Heart right ventricle (tissue), 16 donors: ENCODE measurements at regions not wholly inside any gene's neighbourhood (a gene's known extent, or its start where the extent isn't known, plus 50 kb on each side); places are given as distances from the start of the nearest gene placed in this dataset.

Experiments used
- ATAC-seq, 8 donors: fragments of 200-7000 bp; cut with Tn5 transposase; one replicate each; pipeline ENCODE4 v1.9.1; 2020; ENCODE audit warnings: mild to moderate bottlenecking in 8 of 8, moderate library complexity in 8 of 8, moderate number of reproducible peaks in 1 of 8
- DNase-seq, 2 donors: peaks; one replicate each; pipeline ENCODE4 v3.0.0-alpha.2; 2020
- H3K27ac ChIP-seq, 10 donors: fragments of 200-600 bp; sonication (generic) in 2 of 10; one replicate each; pipeline versions ENCODE4 v1.5.0 to v1.8.0; 2020 to 2022; ENCODE audit warnings: mild to moderate bottlenecking in 3 of 10
- H3K27me3 ChIP-seq, 7 donors: fragments of 200-600 bp; one replicate each; pipeline ENCODE4 v1.8.0; 2021 to 2022; ENCODE audit warnings: mild to moderate bottlenecking in 2 of 7
- H3K36me3 ChIP-seq, 9 donors: fragments of 200-600 bp; sonication (generic) in 1 of 9; one replicate each; pipeline versions ENCODE4 v1.5.0 to v1.8.0; 2020 to 2022; ENCODE audit warnings: mild to moderate bottlenecking in 2 of 9
- H3K4me1 ChIP-seq, 9 donors: fragments of 200-600 bp; sonication (generic) in 1 of 9; one replicate each; pipeline versions ENCODE4 v1.5.0 to v1.8.0; 2020 to 2022; ENCODE audit warnings: mild to moderate bottlenecking in 4 of 9
- H3K4me3 ChIP-seq, 10 donors: fragments of 200-600 bp; sonication (generic) in 2 of 10; one replicate each; pipeline versions ENCODE4 v1.5.0 to v1.8.0; 2020 to 2022; ENCODE audit warnings: mild to moderate bottlenecking in 7 of 10, moderate library complexity in 2 of 10
- H3K9me3 ChIP-seq, 11 donors: fragments of 200-600 bp in 10 of 11; sonication (generic) in 2 of 11; one replicate each; pipeline versions ENCODE4 v1.5.0 to v1.8.0; 2013 to 2022; ENCODE audit warnings: mild to moderate bottlenecking in 2 of 11, control low read depth in 1 of 11, moderate library complexity in 1 of 11
- WGBS, 2 donors: extraction: QIAGEN DNeasy Blood & Tissue Kit; methylation state at CpG; one replicate each; pipeline ENCODE4 v1.1.7; 2013; ENCODE audit warnings: inconsistent platforms in 1 of 2; 5-methylcytosine and 5-hydroxymethylcytosine counted together
- intact Hi-C, 10 donors: fragments of 100-400 bp; cut with DNase I; formaldehyde crosslinking; loops; one replicate each; pipeline versions ENCODE4 v1.11.1 to v1.14.2; 2022
- TF ChIP-seq, protein P1 (sequence below), 9 donors: fragments of 200-600 bp; sonication (generic) in 2 of 9; IDR thresholded peaks; one replicate each; pipeline versions ENCODE4 v1.5.0 to v1.8.0; 2021 to 2022; ENCODE audit warnings: antibody characterized with exemption in 9 of 9, mild to moderate bottlenecking in 5 of 9, moderate library complexity in 1 of 9
- donor health status: Arrhythmogenic right ventricular cardiomyopathy.
- donor health status: ischemic (EF 13 %, LVEDD 7.1; RV severe dilation, severe dysfunction).
- donor health status: healthy with polysubstance abuse.
- donor health status: DM: no; HTN: yes; CAD: no.
- donor health status: DM: no; HTN: no; CAD: no.
- donor health status: ischemic (EF 25% LVEDD 6.9; RV normal size, moderate dysfunction).
- donor health status: ischemic (EF 25% LVEDD 5.7; RV mildly dilated, moderate dysfunction).
- donor health status: healthy.
- donor health status: DM: yes; HTN: yes; CAD: no.
- donor health status: Ischemic cardiomyopathy.
- donor health status: ischemic (EF 35%, LVEDD 5.7; RV mildly dilated, moderate dysfunction).
- donor health status: nonischemic (EF 11% LVEDD 7.7; RV severe dilation, severe dysfunction).
- donor health status: DM: yes; HTN: yes; CAD: no.
- donor health status: PGD.
- donor health status: ischemic (EF 29% LVEDD 5.4; RV normal size, mild dysfunction).
- donor health status: nonischemic (EF 23%, LVEDD 6.1; RV moderate dilation, normal function).

GRCh38 chr15:70523616-70524015 is 239.7 kb downstream of the UACA start:
- no peak for ATAC-seq
- DNase-seq, result no peak
- 83 to 88% methylated on average over 7 of the region's 7 CpGs for WGBS, 2 donors
- Histone ChIP-seq H3K27ac (no peak overlapping the region), H3K27me3 (peaks cover 0 to 25% (median 0%) of the 10 kb centered on the region in 7 donors), H3K36me3 (no peaks in the 10 kb centered on the region), H3K4me3 (no peak overlapping the region), H3K9me3 (no peaks in the 10 kb centered on the region), H3K4me1 (peaks cover 0 to 26% (median 0%) of the 10 kb centered on the region in 9 donors)
- TF ChIP-seq, protein P1, sequence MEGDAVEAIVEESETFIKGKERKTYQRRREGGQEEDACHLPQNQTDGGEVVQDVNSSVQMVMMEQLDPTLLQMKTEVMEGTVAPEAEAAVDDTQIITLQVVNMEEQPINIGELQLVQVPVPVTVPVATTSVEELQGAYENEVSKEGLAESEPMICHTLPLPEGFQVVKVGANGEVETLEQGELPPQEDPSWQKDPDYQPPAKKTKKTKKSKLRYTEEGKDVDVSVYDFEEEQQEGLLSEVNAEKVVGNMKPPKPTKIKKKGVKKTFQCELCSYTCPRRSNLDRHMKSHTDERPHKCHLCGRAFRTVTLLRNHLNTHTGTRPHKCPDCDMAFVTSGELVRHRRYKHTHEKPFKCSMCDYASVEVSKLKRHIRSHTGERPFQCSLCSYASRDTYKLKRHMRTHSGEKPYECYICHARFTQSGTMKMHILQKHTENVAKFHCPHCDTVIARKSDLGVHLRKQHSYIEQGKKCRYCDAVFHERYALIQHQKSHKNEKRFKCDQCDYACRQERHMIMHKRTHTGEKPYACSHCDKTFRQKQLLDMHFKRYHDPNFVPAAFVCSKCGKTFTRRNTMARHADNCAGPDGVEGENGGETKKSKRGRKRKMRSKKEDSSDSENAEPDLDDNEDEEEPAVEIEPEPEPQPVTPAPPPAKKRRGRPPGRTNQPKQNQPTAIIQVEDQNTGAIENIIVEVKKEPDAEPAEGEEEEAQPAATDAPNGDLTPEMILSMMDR (IDR thresholded peaks at IDR 0.05), result no peak
- intact Hi-C loops, result no loop called here

GRCh38 chr15:70523192-70523591 is 240.2 kb downstream of the UACA start:
- intact Hi-C loops, result no loop called here
- Histone ChIP-seq H3K27me3 (peaks cover 0 to 29% (median 0%) of the 10 kb centered on the region in 7 donors), H3K4me3 (no peak overlapping the region), H3K27ac (no peak overlapping the region), H3K4me1 (peaks cover 0 to 22% (median 0%) of the 10 kb centered on the region in 9 donors), H3K9me3 (no peaks in the 10 kb centered on the region), H3K36me3 (no peaks in the 10 kb centered on the region)
- TF ChIP-seq, protein P1 (IDR thresholded peaks at IDR 0.05), result no peak
- 84 to 88% methylated on average over 5 of the region's 5 CpGs for WGBS, 2 donors
- ATAC-seq, result no peak
- DNase-seq, result no peak

DNA sequence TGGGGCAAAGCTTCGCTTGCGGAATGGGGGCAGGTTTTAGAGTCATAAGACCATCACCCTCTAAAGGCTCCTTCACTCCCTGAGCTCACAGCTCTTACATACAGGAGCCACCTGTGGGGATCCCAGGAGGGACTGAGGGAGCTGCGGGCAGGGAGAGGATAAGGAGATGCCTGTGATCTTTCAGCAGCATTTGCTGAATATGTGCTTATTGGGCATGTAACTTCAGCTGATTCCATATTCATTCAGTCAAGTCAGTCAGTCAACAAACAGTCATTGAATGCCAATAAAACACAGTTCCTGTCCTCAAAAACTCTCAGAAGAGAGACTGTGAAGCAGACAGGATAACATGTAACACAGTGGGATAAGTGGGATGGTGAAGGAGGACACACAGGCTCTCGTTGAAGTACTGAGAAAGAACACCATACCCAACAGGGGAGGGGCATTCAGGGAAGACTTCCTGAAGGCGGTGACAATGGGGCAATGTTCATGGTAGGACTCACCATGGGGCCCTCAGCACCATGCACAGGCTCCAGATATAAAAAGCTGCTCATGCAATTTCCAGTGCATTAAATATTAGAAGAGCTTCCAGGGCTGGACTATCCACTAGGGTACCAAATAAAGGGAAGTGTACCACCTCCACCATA is 240.9 kb downstream of the UACA start:
- ATAC-seq (no peak), DNase-seq (no peak)
- H3K4me1 ChIP-seq, result peaks cover 0 to 14% (median 0%) of the 10 kb centered on the region in 9 donors
- TF ChIP-seq, protein P1 (IDR thresholded peaks at IDR 0.05), result no peak
- H3K9me3 ChIP-seq, result no peaks in the 10 kb centered on the region
- 80 to 87% methylated on average over 5 of the region's 5 CpGs for WGBS, 2 donors
- peaks cover 0 to 29% (median 0%) of the 10 kb centered on the region in 7 donors for H3K27me3 ChIP-seq
- H3K36me3 ChIP-seq, result no peaks in the 10 kb centered on the region
- intact Hi-C loops, result no loop called here
- no peak overlapping the region for H3K27ac ChIP-seq
- no peak overlapping the region for H3K4me3 ChIP-seq

- ATAC-seq (no peak), DNase-seq (no peak)
- Histone ChIP-seq H3K4me1 (peaks cover 0 to 7% (median 0%) of the 10 kb centered on the region in 9 donors), H3K9me3 (no peaks in the 10 kb centered on the region), H3K27me3 (peaks cover 0 to 36% (median 0%) of the 10 kb centered on the region in 7 donors), H3K27ac (no peak overlapping the region), H3K36me3 (no peaks in the 10 kb centered on the region), H3K4me3 (no peak overlapping the region)
- TF ChIP-seq, protein P1 (IDR thresholded peaks at IDR 0.05), result no peak
- intact Hi-C loops, result no loop called here
- 87 to 88% methylated on average over 11 of the region's 11 CpGs for WGBS, 2 donors
These were observed 241.6 kb downstream of the UACA start for GRCh38 chr15:70521576-70522322.
